Nephron progenitor cell (in vitro differentiated cells): ENCODE measurements at regions not wholly inside any gene's neighbourhood (a gene's known extent, or its start where the extent isn't known, plus 50 kb on each side); places are given as distances from the start of the nearest gene placed in this dataset.
"Not testable (repeated sequence)": the region's sequence is repeated elsewhere in the genome, so short reads cannot be mapped to it uniquely, and the experiment has no call there.

Experiments used
- DNase-seq: peaks from one replicate; pipeline ENCODE4 v3.0.0; 2021
- H3K27ac Mint-ChIP-seq: 2 replicates; pipeline ENCODE4 v1.8.0; 2021; ENCODE audit warnings: mild to moderate bottlenecking, moderate library complexity, mixed read lengths
- H3K27me3 Mint-ChIP-seq: 2 replicates; pipeline ENCODE4 v1.8.0; 2021; ENCODE audit warnings: mild to moderate bottlenecking, low read depth, mixed read lengths; ENCODE audit not compliant: poor library complexity
- H3K36me3 Mint-ChIP-seq: 2 replicates; pipeline ENCODE4 v1.8.0; 2021; ENCODE audit warnings: low read depth, mixed read lengths
- H3K4me1 Mint-ChIP-seq: 2 replicates; pipeline ENCODE4 v1.8.0; 2021; ENCODE audit warnings: mixed read lengths
- H3K4me3 Mint-ChIP-seq: 2 replicates; pipeline ENCODE4 v1.8.0; 2021; ENCODE audit warnings: mild to moderate bottlenecking, moderate library complexity, mixed read lengths
- H3K9me3 Mint-ChIP-seq: 2 replicates; pipeline ENCODE4 v1.8.0; 2021; ENCODE audit warnings: mild to moderate bottlenecking, moderate library complexity, mixed read lengths
- TF ChIP-seq, protein P1 (sequence below): fragments of 200-600 bp; sonication (generic); IDR thresholded peaks from 2 replicates; pipeline ENCODE4 v1.5.0; 2021; ENCODE audit warnings: antibody characterized with exemption

GRCh38 chr13:18663222-18663621, 518.4 kb downstream of the TUBA3C start:
- H3K9me3 Mint-ChIP-seq: peaks cover 46% of the 10 kb centered on the region
- H3K4me1 Mint-ChIP-seq, H3K27ac Mint-ChIP-seq, H3K4me3 Mint-ChIP-seq, H3K36me3 Mint-ChIP-seq, DNase-seq, H3K27me3 Mint-ChIP-seq: not testable (repeated sequence)

DNA sequence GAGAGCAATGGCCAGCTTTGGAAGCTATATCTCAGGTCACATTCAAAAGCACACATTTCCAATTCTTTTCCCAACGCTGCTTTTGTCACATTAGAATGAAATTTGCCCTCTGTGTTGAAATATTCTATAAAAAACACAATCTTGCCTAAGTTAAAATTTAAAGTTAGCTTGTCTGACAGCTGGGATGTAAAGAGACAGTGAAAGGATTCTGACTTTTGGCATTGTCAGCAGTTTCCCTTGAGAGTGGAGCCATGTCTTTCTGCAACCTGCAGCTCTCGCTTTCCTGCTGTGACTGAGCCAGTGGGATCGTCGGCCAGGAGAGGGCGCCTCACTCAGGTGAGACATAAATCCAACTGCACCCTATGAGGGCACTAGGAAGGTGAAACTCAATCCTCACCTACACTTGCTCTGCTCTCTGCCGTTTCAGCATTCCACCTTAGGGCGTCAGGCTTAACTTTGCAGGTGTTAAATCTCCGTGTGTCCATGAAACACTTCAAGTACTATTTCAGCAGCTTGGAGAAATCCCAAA, 537.9 kb downstream of the TUBA3C start:
- H3K27me3 Mint-ChIP-seq, DNase-seq, H3K36me3 Mint-ChIP-seq, H3K4me3 Mint-ChIP-seq, H3K4me1 Mint-ChIP-seq, H3K27ac Mint-ChIP-seq: not testable (repeated sequence)
- peaks cover 54% of the 10 kb centered on the region for H3K9me3 Mint-ChIP-seq

GRCh38 chr13:18628928-18629327, 552.7 kb downstream of the TUBA3C start:
- not testable (repeated sequence) for H3K4me1 Mint-ChIP-seq
- H3K9me3 Mint-ChIP-seq: peaks cover 45% of the 10 kb centered on the region

DNA sequence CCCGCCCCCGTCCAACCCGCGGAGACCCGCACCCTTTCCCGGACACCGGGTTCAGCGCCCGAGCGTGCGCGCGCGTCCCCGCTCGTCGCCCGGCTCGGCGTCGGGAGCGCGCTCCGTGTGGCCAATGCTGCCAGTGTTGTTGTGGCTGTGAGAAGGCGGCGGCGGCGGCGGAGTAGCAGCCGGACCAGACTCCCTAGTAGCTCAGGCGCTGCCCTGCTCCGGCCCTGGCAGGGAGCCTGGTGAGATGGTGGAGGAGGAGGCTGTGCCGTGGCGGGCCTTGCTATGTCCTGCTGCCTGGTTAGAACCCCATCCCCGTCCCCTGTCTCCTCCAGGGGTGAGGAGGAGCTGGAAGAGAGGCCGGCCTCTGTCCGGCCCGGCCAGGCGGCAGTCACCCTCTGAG, 553.2 kb downstream of the TUBA3C start:
- DNase-seq: no peak
- H3K9me3 Mint-ChIP-seq: peaks cover 40% of the 10 kb centered on the region
- H3K4me3 Mint-ChIP-seq: no peak overlapping the region
- H3K36me3 Mint-ChIP-seq: no peaks in the 10 kb centered on the region
- TF ChIP-seq, protein P1, sequence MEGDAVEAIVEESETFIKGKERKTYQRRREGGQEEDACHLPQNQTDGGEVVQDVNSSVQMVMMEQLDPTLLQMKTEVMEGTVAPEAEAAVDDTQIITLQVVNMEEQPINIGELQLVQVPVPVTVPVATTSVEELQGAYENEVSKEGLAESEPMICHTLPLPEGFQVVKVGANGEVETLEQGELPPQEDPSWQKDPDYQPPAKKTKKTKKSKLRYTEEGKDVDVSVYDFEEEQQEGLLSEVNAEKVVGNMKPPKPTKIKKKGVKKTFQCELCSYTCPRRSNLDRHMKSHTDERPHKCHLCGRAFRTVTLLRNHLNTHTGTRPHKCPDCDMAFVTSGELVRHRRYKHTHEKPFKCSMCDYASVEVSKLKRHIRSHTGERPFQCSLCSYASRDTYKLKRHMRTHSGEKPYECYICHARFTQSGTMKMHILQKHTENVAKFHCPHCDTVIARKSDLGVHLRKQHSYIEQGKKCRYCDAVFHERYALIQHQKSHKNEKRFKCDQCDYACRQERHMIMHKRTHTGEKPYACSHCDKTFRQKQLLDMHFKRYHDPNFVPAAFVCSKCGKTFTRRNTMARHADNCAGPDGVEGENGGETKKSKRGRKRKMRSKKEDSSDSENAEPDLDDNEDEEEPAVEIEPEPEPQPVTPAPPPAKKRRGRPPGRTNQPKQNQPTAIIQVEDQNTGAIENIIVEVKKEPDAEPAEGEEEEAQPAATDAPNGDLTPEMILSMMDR: no peak
- no peaks in the 10 kb centered on the region for H3K27me3 Mint-ChIP-seq
- no peaks in the 10 kb centered on the region for H3K4me1 Mint-ChIP-seq
- H3K27ac Mint-ChIP-seq: no peak overlapping the region

More at GRCh38 chr13:18628928-18629327, 552.7 kb downstream of the TUBA3C start:
- H3K27ac Mint-ChIP-seq, H3K36me3 Mint-ChIP-seq, DNase-seq, H3K27me3 Mint-ChIP-seq, H3K4me3 Mint-ChIP-seq: not testable (repeated sequence)

GRCh38 chr13:18624061-18624460, 557.6 kb downstream of the TUBA3C start:
- H3K9me3 Mint-ChIP-seq: peaks cover 19% of the 10 kb centered on the region
- not testable (repeated sequence) for H3K4me3 Mint-ChIP-seq, H3K27me3 Mint-ChIP-seq, H3K4me1 Mint-ChIP-seq, DNase-seq, H3K36me3 Mint-ChIP-seq, H3K27ac Mint-ChIP-seq

- H3K36me3 Mint-ChIP-seq, H3K4me1 Mint-ChIP-seq, H3K4me3 Mint-ChIP-seq, DNase-seq, H3K27ac Mint-ChIP-seq, H3K27me3 Mint-ChIP-seq: not testable (repeated sequence)
- H3K9me3 Mint-ChIP-seq: peaks cover 15% of the 10 kb centered on the region
Measured at GRCh38 chr13:18618442-18618841, 563.2 kb downstream of the TUBA3C start.

- H3K4me3 Mint-ChIP-seq, DNase-seq, H3K27me3 Mint-ChIP-seq, H3K27ac Mint-ChIP-seq, H3K36me3 Mint-ChIP-seq, H3K4me1 Mint-ChIP-seq: not testable (repeated sequence)
- peaks cover 28% of the 10 kb centered on the region for H3K9me3 Mint-ChIP-seq
Measured at GRCh38 chr13:18610476-18610875, 571.1 kb downstream of the TUBA3C start.

DNA sequence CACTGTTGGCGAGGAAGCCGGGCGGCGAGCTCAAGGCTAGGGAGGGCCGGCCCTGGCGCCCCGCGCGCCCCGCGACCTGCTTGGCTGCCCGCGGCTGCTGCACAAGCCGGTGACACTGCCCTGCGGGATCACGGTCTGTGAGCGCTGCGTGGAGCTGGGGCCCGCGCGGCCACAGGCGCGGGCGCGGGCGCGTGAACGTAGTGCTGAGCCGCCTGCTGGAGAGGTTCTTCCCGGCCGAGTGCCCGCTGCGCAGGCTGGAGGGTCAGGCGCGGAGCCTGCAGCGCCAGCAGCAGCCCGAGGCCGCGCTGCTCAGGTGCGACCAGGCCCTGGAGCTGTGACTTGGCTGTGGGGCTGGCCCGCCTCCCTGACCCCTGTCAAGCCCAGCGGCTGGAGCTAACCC, 572.3 kb downstream of the TUBA3C start:
- H3K4me3 Mint-ChIP-seq, H3K36me3 Mint-ChIP-seq, H3K27me3 Mint-ChIP-seq, H3K27ac Mint-ChIP-seq, H3K4me1 Mint-ChIP-seq, DNase-seq: not testable (repeated sequence)
- H3K9me3 Mint-ChIP-seq: peaks cover 22% of the 10 kb centered on the region

DNA sequence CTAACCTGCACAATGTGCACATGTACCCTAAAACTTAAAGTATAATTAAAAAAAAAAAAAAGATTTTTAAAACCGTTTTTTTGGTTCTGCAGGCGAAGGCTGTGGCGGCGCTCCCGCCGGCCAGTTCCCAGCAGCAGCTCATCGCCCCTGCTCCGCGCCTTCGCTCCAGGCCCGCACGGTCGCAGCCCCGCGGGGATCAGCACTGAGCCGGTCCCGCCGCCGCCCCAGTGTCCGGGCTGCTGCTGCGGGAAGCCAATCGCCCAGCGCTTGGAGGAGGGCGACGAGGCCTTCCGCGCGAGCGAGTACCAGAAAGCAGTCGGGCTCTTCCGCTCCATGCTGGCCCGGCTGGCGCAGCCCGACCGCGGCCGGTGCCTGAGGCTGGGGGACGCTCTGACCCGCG, 572.8 kb downstream of the TUBA3C start:
- H3K27ac Mint-ChIP-seq, H3K4me1 Mint-ChIP-seq, DNase-seq, H3K36me3 Mint-ChIP-seq, H3K4me3 Mint-ChIP-seq, H3K27me3 Mint-ChIP-seq: not testable (repeated sequence)
- peaks cover 22% of the 10 kb centered on the region for H3K9me3 Mint-ChIP-seq

GRCh38 chr13:18600366-18600765, 581.3 kb downstream of the TUBA3C start:
- not testable (repeated sequence) for H3K27me3 Mint-ChIP-seq, H3K4me1 Mint-ChIP-seq, H3K4me3 Mint-ChIP-seq, H3K36me3 Mint-ChIP-seq, DNase-seq, H3K27ac Mint-ChIP-seq
- H3K9me3 Mint-ChIP-seq: peaks cover 25% of the 10 kb centered on the region

DNA sequence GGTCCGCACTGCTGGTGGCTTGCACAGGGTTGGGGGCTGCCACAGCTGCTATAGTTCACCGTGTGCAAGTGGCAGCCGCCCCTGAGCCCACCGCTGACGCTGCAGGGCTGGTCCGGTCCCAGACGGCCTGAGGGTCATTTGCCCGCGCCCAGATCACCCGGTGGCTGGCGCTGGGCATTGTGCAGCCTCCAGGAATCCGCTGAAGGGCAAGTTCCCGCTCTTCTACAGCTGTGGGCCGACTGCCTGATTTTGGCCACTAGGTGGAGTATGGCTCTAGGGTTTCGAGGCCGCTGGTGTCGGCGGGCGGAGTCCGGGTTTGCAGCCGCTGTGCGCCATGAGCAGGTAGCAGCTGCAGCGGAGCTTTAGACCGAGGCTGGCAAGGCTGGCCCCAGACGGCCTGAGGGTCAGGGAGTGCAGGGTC, 581.8 kb downstream of the TUBA3C start:
- DNase-seq, H3K27me3 Mint-ChIP-seq, H3K27ac Mint-ChIP-seq, H3K4me1 Mint-ChIP-seq, H3K36me3 Mint-ChIP-seq, H3K4me3 Mint-ChIP-seq: not testable (repeated sequence)
- H3K9me3 Mint-ChIP-seq: peaks cover 27% of the 10 kb centered on the region

DNA sequence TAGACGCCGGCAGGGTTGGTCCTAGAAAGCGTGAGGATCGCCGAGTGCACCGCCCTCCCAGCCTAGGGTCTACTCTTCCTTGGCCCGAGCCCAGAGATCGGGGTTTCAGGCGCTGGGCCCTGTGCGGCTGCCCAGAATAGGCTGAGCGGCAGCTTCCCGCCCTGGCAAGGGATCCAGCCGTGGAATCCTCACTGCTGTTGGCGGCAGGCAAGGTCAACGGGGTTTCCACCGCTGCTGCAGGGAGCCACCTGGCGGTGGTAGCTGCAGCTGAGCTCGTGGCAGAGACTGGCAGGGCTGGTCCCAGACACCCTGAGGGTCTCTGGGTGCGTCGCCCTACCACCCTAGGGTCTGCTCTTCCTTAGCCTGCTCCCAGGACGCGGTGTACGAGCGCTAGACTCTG, 583.1 kb downstream of the TUBA3C start:
- H3K9me3 Mint-ChIP-seq: peaks cover 38% of the 10 kb centered on the region
- H3K4me3 Mint-ChIP-seq, H3K27ac Mint-ChIP-seq, H3K4me1 Mint-ChIP-seq, DNase-seq, H3K36me3 Mint-ChIP-seq, H3K27me3 Mint-ChIP-seq: not testable (repeated sequence)

GRCh38 chr13:18597940-18598339, 583.7 kb downstream of the TUBA3C start:
- peaks cover 38% of the 10 kb centered on the region for H3K9me3 Mint-ChIP-seq
- H3K36me3 Mint-ChIP-seq, H3K27me3 Mint-ChIP-seq, DNase-seq, H3K4me3 Mint-ChIP-seq, H3K4me1 Mint-ChIP-seq, H3K27ac Mint-ChIP-seq: not testable (repeated sequence)

- H3K9me3 Mint-ChIP-seq, H3K4me3 Mint-ChIP-seq, H3K27me3 Mint-ChIP-seq, DNase-seq, H3K4me1 Mint-ChIP-seq, H3K36me3 Mint-ChIP-seq, H3K27ac Mint-ChIP-seq: not testable (repeated sequence)
Measured at GRCh38 chr13:18577103-18577502, 604.5 kb downstream of the TUBA3C start.
